ENCODE measurements at regions not wholly inside any gene's neighbourhood (a gene's known extent, or its start where the extent isn't known, plus 50 kb on each side); places are given as distances from the start of the nearest gene placed in this dataset.
"Not testable (repeated sequence)": the region's sequence is repeated elsewhere in the genome, so short reads cannot be mapped to it uniquely, and the experiment has no call there.

DNA sequence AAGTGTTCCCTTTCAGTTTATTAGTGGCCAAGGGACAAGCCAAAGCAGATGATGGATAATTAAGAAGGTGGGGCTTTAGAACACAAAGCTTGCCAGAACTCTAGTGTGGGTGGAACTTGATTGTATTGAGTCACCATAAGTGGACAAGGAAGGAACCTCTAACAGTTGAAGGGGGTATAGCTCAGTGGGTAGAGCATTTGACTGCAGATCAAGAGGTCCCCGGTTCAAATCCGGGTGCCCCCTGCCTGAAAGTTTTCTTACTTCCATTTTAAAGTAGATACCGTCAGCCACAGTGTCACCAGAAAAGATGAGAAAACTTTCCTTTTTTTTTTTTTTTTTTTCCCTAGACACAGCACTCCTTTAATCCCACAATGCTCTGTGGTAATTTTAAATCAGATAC, 152.3 kb downstream of the MTHFS start:
- peak in 1 of 3 donors; percentile 5 for DNase-seq (ENCODE audit: low read depth in 3 of 3)

DNA sequence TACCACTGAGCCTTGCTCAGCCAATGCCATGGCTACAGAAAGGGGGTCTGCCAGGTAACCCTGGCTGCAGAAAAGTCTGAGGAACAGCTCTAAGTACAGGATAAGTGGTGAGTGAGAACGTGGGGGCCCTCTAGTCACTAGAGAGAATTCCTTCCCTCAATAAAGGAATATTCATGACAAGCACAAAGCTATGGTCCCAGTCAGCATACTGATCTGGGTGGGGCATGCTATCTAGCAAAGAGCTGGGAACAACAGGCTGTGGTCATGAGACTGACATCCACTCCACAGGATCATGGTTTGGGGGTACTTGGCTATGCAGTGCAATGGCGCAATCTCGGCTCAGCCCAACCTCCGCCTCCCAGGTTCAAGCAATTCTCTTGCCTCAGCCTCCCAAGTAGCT, 140.4 kb downstream of the MTHFS start:
- no peak for DNase-seq (ENCODE audit: low read depth in 3 of 3)

DNA sequence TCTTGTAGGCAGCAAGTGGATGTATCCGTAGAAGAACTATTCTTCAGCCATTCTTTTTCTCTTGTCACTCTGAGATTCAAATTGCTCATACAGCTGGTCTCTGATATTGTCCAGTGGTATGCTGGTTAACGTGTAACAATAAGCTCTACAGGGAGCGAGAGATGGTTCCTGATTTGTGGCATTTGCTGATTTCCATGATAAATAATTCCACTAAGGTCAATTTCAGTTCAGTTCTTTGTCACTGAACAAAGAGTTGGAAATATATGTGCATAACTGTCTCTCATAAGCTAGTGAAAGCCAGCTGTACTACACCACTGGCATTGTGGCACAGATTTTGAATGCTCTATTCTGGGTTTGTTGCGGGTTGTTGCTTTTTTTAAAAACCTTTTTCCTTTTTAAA, 131.7 kb downstream of the MTHFS start:
- DNase-seq (ENCODE audit: low read depth in 3 of 3): no peak

DNA sequence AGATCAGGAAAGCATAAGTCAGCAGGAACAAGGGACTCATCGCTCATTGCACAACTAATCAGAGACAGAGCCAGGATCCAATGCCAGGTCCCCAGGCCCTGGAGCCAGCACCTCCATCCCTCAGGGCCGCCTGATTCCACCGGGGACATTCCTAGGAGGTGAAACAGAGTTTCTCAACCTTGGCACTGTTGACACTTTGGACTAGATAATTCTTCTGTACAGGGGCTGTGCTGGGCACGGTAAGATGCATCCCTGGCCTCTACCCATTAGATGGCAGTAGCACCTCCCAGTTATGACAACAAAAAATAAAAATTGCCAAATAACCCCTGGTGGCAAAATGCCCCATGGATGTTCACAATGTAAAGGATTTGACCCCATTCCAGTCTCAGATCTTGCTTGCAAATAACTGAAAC, 127.7 kb downstream of the MTHFS start:
- no peak for DNase-seq (ENCODE audit: low read depth in 3 of 3)

DNA sequence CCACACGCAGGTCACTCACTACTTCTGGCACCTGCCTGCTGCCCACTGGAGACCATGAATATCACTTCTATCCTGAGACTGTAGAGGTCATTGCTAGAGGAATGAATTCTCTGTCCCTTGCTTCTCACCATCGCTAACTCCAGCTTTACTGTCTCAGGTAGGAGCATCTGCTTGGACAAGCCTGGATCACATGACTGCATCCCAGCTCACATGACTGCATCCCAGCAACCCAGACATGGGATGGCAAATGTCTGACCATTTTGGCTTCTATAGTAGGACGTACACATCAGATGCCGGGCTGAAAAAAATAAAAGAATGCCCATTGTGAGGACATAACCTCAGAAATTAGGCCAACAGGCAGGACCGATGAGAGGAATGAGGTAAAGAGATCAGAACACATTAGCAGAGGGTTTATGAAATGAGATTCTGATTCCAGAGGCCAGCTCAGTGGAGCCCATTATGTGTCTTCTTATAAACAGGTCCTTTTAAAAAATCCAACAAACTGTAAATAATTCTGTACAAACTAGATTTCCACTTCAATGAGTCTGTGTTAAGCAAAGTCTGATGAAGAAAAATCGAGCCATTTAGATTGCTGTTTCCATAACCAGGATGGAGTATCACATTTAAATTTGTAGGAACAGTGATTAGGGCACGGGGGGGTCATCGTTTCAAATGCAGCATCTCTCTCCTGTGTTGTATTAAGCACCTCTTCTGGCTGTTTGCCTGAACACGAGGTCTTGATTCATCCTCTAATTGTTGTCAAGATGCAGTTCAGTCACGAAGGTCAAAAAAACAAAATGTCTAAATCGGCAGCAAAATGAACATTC, 126.7 kb downstream of the MTHFS start:
- no peak for DNase-seq (ENCODE audit: low read depth in 3 of 3)

DNA sequence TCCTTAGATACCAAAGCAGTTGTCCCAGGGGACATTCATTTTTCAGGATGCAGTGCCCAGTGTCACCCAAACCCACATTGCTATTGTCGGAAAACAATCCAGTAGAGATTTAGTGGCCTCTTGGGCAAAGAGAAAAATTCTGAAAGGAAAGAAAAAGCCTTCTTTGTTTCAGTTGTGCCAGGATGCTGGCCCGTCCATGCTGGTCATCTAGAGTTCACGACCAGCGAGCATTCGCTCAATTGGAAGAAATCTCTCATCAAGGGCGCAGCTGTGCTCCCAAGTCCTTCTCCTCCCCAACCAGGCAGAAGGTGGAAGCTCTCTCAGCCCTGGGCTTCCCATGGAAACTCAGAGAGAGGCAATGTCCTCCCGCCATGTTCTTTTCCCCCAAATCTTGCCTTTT, 123.7 kb downstream of the MTHFS start:
- DNase-seq (ENCODE audit: low read depth in 3 of 3): no peak

DNA sequence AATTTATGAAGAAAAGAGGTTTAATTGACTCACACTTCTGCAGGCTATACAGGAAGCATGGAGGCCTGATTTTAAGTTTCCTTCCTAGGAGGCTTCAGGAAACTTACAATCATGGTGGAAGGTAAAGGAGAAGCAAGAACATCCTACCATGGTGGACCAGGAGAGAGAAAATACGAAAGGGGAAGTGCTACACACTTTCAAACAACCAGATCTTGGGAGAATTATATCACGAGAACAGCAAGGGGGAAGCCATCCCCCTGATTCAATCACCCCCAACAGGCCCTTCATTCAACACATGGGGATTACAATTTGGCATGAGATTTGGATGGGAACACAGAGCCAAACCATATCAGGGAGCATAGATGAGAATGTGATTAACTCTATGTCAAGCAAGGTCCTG, 121.0 kb downstream of the MTHFS start:
- no peak for DNase-seq (ENCODE audit: low read depth in 3 of 3)

DNA sequence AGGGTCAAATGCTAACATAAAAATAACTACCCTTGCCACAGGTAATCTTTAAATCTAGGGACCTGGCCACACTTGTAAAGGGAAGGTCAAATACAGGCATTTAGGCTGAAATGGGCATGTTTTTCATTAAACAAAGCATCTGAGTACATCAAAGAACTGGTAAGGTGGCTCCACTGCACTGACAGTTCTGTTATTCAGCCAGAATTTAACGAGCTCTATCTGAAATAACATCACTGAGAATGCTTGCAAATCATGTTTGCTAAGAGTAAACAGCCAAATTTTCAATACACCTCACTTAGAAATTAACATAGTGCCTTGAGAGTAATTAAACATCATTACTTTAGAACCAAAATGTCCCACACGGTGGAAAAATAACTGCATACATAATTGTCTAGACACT, 118.9 kb downstream of the MTHFS start:
- DNase-seq (ENCODE audit: low read depth in 3 of 3): no peak

DNA sequence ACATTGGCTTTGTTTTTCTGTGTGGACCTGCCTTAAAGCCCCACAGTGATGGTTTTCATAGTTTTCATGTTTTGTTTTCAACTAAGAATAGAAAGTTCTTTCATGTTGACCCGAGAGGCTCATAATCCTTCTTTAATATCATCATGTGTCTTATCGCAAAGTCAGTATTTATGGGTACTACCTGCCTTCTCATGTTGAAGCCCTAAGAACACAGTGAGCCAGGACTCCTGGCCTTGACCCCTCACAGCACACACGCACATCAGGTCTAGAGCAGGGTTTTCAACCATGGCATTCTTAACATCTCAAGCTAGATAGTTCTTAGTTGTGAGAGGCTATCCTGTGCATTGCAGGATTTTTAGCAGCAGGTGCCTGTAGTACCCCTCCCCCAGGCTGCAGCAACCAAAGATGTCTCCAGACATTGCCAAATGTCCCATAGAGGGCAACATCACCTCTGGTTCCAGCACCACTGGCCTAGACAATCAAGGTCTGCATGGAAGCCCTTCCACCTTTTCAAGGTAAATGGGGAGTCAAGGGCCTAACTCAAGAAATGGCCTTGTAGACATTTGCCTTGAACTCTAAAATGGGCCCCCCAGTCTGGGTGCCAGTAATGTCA, 118.3 kb downstream of the MTHFS start:
- no peak for DNase-seq (ENCODE audit: low read depth in 3 of 3)

DNA sequence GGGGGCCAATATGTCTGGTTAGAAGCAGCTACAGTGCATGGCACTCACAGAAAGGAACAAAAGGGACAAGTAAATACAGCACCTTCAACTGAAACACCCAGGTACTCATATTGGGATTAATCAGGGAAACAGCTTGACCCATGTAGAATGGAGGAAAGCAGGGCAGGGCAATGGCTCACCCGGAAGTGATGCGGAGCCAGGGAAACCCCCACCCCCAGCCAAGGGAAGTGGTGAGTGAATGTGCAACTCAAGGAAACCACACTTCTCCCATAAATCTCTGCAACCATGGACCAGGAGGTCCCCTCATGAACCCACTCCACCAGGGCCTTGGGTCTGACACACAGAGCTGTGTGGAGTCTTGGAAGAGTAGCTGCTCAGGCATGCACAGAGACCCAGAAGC, 117.1 kb downstream of the MTHFS start:
- peak in 2 of 3 donors; percentile 3 to 10 for DNase-seq (ENCODE audit: low read depth in 3 of 3)

DNA sequence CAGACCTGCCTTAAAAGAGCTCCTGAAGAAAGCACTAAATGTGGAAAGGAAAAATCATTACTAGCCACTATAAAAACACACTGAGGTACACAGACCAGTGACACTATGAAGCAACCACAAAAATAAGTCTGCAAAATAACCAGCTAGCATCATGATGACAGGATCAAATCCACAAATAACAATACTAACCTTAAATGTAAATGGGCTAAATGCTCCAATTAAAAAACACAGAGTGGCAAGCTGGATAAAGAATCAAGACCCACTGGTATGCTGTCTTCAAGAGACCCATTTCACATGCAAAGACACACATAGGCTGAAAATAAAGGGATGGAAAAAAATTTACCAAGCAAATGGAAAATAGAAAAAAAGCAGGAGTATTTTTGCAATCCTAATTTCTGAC, 114.5 kb downstream of the MTHFS start:
- DNase-seq (ENCODE audit: low read depth in 3 of 3): not testable (repeated sequence)
